ENCODE measurements at regions not wholly inside any gene's neighbourhood (a gene's known extent, or its start where the extent isn't known, plus 50 kb on each side); places are given as distances from the start of the nearest gene placed in this dataset.

DNA sequence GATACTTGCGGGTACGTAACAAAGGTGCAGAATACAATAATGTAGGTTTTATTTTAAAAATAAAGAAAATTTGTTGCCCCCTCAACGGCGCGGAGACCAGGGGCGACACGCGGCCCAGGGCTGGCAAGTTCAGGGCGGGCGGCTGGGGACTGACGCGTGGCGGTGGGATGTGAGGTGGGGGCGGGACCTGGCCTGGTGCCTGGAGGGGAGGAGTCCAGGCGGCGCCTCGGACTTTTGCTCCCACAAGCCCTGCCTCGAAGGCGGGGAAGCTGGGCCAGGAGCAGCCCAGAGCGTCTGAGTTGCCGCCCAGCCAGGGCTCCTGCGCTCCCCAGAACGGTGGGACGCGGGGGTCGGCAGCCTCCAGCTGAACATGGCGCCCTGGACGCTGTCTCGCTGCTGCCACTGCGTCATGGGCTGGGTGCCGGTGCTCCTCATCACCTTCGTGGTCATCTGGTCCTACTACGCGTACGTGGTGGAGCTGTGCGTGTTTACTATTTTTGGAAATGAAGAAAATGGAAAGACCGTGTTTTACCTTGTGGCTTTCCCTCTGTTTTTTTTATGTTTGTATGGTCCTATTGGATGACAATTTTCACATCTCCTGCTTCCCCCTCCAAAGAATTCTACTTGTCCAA is 1122.8 kb upstream of the ATXN8OS start:
- ChIA-PET CTCF (no interaction called here), POLR2A (no interaction called here)
- no peak overlapping the region for H3K4me3 ChIP-seq (ENCODE audit: low read depth, low read length)
- H3K27me3 ChIP-seq (ENCODE audit: control insufficient read depth, insufficient read depth, low read length), result no peaks in the 10 kb centered on the region
- TF ChIP-seq, protein P1, sequence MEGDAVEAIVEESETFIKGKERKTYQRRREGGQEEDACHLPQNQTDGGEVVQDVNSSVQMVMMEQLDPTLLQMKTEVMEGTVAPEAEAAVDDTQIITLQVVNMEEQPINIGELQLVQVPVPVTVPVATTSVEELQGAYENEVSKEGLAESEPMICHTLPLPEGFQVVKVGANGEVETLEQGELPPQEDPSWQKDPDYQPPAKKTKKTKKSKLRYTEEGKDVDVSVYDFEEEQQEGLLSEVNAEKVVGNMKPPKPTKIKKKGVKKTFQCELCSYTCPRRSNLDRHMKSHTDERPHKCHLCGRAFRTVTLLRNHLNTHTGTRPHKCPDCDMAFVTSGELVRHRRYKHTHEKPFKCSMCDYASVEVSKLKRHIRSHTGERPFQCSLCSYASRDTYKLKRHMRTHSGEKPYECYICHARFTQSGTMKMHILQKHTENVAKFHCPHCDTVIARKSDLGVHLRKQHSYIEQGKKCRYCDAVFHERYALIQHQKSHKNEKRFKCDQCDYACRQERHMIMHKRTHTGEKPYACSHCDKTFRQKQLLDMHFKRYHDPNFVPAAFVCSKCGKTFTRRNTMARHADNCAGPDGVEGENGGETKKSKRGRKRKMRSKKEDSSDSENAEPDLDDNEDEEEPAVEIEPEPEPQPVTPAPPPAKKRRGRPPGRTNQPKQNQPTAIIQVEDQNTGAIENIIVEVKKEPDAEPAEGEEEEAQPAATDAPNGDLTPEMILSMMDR (IDR thresholded peaks at IDR 0.05; ENCODE audit: insufficient read depth, low read depth, low read length), result no peak
- DNase-seq (ENCODE audit: low read depth), result no peak
- H3K36me3 ChIP-seq (ENCODE audit: control insufficient read depth, insufficient read depth, low read length), result no peaks in the 10 kb centered on the region

DNA sequence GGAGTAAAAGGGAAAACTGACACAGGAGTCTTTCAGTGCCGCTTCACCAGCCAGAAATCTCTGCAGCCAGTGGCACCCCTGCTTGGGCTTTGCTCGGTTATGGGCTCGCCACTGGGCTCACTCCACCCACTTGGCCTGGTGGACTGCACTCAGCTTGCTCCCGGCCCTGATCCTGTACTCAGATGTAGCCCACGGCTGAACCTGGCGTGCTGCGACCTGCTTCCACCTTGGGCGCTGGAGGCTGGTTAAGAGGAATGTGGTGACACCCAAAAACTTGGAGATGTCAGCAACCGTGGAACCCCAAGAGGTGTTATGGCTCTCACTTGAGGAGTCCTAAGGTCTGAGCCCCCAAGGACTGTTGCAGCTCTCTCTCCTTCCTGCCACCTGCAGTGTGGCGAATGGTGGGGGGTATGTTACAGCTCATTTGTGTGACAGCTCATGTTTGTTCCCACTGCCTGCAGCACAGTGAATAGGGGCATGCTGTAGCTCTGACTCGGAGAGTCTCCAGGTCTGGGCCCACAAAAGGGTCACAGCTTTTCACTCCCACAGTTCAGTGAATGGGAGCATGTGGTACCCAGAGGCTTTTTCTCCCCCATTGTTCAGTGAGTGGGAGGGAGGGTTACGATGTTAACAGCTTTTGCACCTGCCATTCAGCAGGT is 1124.5 kb upstream of the ATXN8OS start:
- CTCF ChIA-PET, result no interaction called here
- TF ChIP-seq, protein P1 (IDR thresholded peaks at IDR 0.05; ENCODE audit: insufficient read depth, low read depth, low read length), result no peak

DNA sequence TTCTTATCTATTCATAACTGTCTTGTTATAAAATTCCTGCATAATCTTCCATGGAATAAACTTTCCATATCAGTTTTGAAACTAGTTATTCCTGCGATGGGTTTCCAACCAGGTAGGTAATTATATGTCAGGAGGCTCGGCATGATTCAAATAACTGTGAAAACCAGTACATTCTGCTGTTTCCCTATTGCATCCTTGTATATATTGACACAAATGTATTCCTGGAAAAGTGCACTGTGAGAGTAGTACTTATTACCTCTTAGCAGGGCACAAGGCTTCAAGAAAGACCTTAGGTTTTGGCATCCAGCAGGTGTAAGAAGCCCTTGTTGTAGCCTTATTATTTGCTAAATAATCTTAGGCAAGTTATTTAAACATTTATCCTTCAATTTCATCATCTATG is 1131.3 kb upstream of the ATXN8OS start:
- TF ChIP-seq, protein P1 (IDR thresholded peaks at IDR 0.05; ENCODE audit: insufficient read depth, low read depth, low read length), result no peak
- Histone ChIP-seq H3K27me3 (ENCODE audit: control insufficient read depth, insufficient read depth, low read length) (no peaks in the 10 kb centered on the region), H3K4me3 (ENCODE audit: low read depth, low read length) (no peak overlapping the region), H3K36me3 (ENCODE audit: control insufficient read depth, insufficient read depth, low read length) (no peaks in the 10 kb centered on the region)
- CTCF ChIA-PET, result no interaction called here
- no peak for DNase-seq (ENCODE audit: low read depth)
- POLR2A ChIA-PET, result no interaction called here

More for the DNA sequence above, 1124.5 kb upstream of the ATXN8OS start:
- POLR2A ChIA-PET, result no interaction called here
- H3K4me3 ChIP-seq (ENCODE audit: low read depth, low read length), result no peak overlapping the region
- H3K27me3 ChIP-seq (ENCODE audit: control insufficient read depth, insufficient read depth, low read length), result no peaks in the 10 kb centered on the region
- no peak for DNase-seq (ENCODE audit: low read depth)
- H3K36me3 ChIP-seq (ENCODE audit: control insufficient read depth, insufficient read depth, low read length), result no peaks in the 10 kb centered on the region

DNA sequence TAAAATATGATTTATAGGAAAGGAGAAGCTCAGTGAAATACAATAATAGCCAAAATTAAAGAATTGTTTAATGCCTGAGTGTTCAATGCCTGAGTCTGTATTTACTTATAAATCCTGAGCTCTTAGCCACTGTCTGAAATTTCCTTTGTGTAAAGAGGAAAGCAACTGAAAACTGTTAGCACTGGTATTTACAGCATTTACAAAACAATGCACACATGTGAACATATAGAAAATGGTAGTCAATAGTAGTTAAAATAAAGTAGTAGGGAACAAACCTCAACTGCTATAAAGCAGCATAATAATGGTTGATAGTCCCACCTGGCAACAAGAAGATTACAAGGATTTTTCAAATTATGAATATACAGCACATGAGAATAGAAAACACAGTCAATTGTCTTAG is 1137.1 kb upstream of the ATXN8OS start:
- no peaks in the 10 kb centered on the region for H3K36me3 ChIP-seq (ENCODE audit: control insufficient read depth, insufficient read depth, low read length)
- no peak for DNase-seq (ENCODE audit: low read depth)
- no peak overlapping the region for H3K4me3 ChIP-seq (ENCODE audit: low read depth, low read length)
- H3K27me3 ChIP-seq (ENCODE audit: control insufficient read depth, insufficient read depth, low read length), result no peaks in the 10 kb centered on the region
- ChIA-PET CTCF (no interaction called here), POLR2A (no interaction called here)
- TF ChIP-seq, protein P1 (IDR thresholded peaks at IDR 0.05; ENCODE audit: insufficient read depth, low read depth, low read length), result no peak

DNA sequence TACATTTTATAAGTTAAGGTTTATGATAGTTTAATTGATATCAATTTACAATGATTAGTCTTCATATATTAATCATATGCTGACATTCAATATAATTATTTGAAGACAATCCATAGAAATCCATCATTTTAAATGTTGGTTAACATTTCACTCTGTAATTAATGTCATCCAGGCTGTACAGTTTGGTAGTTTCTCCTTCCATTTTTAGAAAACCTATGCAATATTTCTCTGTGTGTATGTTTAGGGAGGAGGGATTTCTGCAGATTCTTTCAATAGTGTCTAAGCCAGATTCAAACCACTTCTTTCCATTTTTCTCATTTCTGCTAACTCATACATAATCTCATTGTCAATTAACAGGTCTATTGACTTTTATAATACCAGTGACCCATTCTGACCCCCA is 1159.0 kb upstream of the ATXN8OS start:
- POLR2A ChIA-PET, result no interaction called here
- CTCF ChIA-PET, result no interaction called here
- Histone ChIP-seq H3K27me3 (ENCODE audit: control insufficient read depth, insufficient read depth, low read length) (no peaks in the 10 kb centered on the region), H3K36me3 (ENCODE audit: control insufficient read depth, insufficient read depth, low read length) (no peaks in the 10 kb centered on the region), H3K4me3 (ENCODE audit: low read depth, low read length) (no peak overlapping the region)
- DNase-seq (ENCODE audit: low read depth), result no peak
- TF ChIP-seq, protein P1 (IDR thresholded peaks at IDR 0.05; ENCODE audit: insufficient read depth, low read depth, low read length), result no peak

All from BJ (cell line).